GM19324 (cell line): ENCODE measurements at regions not wholly inside any gene's neighbourhood (a gene's known extent, or its start where the extent isn't known, plus 50 kb on each side); places are given as distances from the start of the nearest gene placed in this dataset.
A peak's percentile ranks its signal among the peaks of the same experiment; 100 is the strongest.
"Not testable (repeated sequence)": the region's sequence is repeated elsewhere in the genome, so short reads cannot be mapped to it uniquely, and the experiment has no call there.

Source experiments
- ATAC-seq: cut with Tn5 transposase; IDR thresholded peaks from one replicate; pipeline ENCODE4 v1.9.1; 2021; ENCODE audit warnings: mild to moderate bottlenecking, moderate library complexity; ENCODE audit not compliant: unreplicated experiment, low FRiP score

- ATAC-seq = not testable (repeated sequence)
Observed at GRCh38 chr12:14032191-14032590, 50.8 kb upstream of the GRIN2B start.

- ATAC-seq = no peak
Observed at GRCh38 chr12:14043776-14044175, 62.4 kb upstream of the GRIN2B start.

- ATAC-seq = no peak
Observed at GRCh38 chr12:14048941-14049545, 67.6 kb upstream of the GRIN2B start.

GRCh38 chr12:14057895-14058294 is 76.5 kb upstream of the GRIN2B start:
- ATAC-seq = no peak

GRCh38 chr12:14058717-14059116 is 77.3 kb upstream of the GRIN2B start:
- no peak for ATAC-seq

- ATAC-seq = no peak
Observed at GRCh38 chr12:14059548-14059947, 78.1 kb upstream of the GRIN2B start.

- ATAC-seq = no peak
Observed at GRCh38 chr12:14065616-14066015, 84.2 kb upstream of the GRIN2B start.

- ATAC-seq = no peak
Observed at GRCh38 chr12:14066021-14066420, 84.6 kb upstream of the GRIN2B start.

- ATAC-seq = no peak
Observed at GRCh38 chr12:14068961-14069360, 87.6 kb upstream of the GRIN2B start.

- ATAC-seq = no peak
Observed at GRCh38 chr12:14071833-14072232, 90.4 kb upstream of the GRIN2B start.

- no peak for ATAC-seq
Observed at GRCh38 chr12:14072987-14073386, 91.6 kb upstream of the GRIN2B start.

- ATAC-seq = no peak
Observed at GRCh38 chr12:14075797-14076393, 94.5 kb upstream of the GRIN2B start.

- ATAC-seq = no peak
Observed at GRCh38 chr12:14076538-14076937, 95.1 kb upstream of the GRIN2B start.

- no peak for ATAC-seq
Observed at GRCh38 chr12:14086838-14087237, 105.4 kb upstream of the GRIN2B start.

GRCh38 chr12:14099994-14100393 is 118.6 kb upstream of the GRIN2B start:
- ATAC-seq = no peak

GRCh38 chr12:14101556-14101955 is 120.2 kb upstream of the GRIN2B start:
- not testable (repeated sequence) for ATAC-seq

- ATAC-seq = peak; percentile 95
Observed at GRCh38 chr12:14111230-14111865, 129.9 kb upstream of the GRIN2B start.

GRCh38 chr12:14113031-14113430 is 131.6 kb upstream of the GRIN2B start:
- ATAC-seq = no peak

GRCh38 chr12:14126692-14127091 is 145.3 kb upstream of the GRIN2B start:
- no peak for ATAC-seq

- no peak for ATAC-seq
Observed at GRCh38 chr12:14129611-14130195, 148.3 kb upstream of the GRIN2B start.

- no peak for ATAC-seq
Observed at GRCh38 chr12:14135996-14136395, 154.6 kb upstream of the GRIN2B start.

- no peak for ATAC-seq
Observed at GRCh38 chr12:14138495-14138894, 157.1 kb upstream of the GRIN2B start.
